ENCODE measurements at regions not wholly inside any gene's neighbourhood (a gene's known extent, or its start where the extent isn't known, plus 50 kb on each side); places are given as distances from the start of the nearest gene placed in this dataset.

DNA sequence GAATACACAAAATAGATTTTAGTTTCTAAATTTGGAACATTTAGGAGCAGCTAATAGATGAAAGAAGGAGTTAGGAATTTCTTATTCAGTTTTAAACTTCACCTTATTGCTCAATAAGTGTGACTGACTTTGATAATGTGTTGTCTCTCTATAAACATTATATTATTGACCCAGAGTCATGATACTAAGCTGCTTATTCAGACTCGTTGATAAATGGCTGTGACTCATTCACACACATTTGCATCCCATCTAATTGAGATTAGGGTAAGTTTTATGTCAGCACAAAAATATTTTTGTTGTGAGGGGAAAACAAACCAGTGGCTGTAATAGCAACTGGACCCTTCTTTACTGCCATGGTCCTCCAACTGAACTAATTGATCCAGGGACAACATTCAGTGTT, 137.6 kb downstream of the GOLIM4 start:
- in situ Hi-C loops (cut with MboI; ENCODE audit: low sequenced_read_pairs) = no loop called here

- in situ Hi-C loops (cut with MboI; ENCODE audit: low sequenced_read_pairs) = no loop called here
Measured at GRCh38 chr3:167952969-167953368, 142.8 kb downstream of the GOLIM4 start.

- in situ Hi-C loops (cut with MboI; ENCODE audit: low sequenced_read_pairs) = no loop called here
Measured at GRCh38 chr3:167950212-167950611, 145.5 kb downstream of the GOLIM4 start.

GRCh38 chr3:167941234-167941995, 154.3 kb downstream of the GOLIM4 start:
- in situ Hi-C loops (cut with MboI; ENCODE audit: low sequenced_read_pairs) = loop anchor here (25.0 kb wide), 1 partner anchor 221 kb away; no protein-coding TSS in a partner anchor

DNA sequence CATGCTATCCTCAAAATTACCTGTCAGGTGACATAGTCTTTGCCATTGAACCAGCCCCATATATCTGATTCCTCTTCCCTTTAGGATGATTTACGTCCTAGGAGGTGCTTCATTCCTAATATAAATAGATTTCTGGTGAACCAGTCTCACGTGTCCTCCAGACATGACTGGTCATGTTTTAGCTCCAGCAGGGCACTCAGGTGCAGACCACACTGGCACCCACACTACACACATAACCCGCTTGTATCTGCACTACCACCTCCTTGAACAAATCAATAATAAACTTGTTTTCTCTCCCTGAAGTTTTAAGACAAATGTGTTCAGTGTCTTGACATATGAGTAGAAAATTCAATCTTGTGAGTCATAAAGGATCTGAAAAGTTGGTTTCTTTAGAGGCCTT, 155.5 kb downstream of the GOLIM4 start:
- in situ Hi-C loops (cut with MboI; ENCODE audit: low sequenced_read_pairs) = loop anchor here (25.0 kb wide), 1 partner anchor 222 kb away; no protein-coding TSS in a partner anchor

GRCh38 chr3:167938516-167938915, 157.2 kb downstream of the GOLIM4 start:
- in situ Hi-C loops (cut with MboI; ENCODE audit: low sequenced_read_pairs) = loop anchor here (25.0 kb wide), 1 partner anchor 224 kb away; no protein-coding TSS in a partner anchor

DNA sequence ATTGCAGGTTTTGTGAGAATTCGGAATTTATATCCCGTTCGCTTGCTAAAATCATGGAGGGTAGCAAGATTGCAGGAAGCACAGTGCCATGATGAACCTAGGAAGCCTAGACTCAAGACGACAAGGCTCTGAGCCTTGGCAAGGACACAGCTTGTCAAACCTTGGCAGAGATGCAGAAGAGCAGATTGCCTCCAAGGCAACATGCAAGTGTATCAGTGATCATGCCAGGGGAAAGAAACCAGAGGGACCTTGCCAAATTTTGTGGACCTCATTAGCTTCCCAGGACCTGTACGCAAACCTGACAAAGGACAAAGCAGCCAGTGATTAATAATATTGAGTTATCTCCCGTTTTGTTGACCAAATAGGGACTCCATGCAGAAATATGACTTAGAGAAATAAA, 159.7 kb downstream of the GOLIM4 start:
- in situ Hi-C loops (cut with MboI; ENCODE audit: low sequenced_read_pairs) = loop anchor here (25.0 kb wide), 1 partner anchor 226 kb away; no protein-coding TSS in a partner anchor

GRCh38 chr3:167930453-167930852, 165.3 kb downstream of the GOLIM4 start:
- in situ Hi-C loops (cut with MboI; ENCODE audit: low sequenced_read_pairs) = loop anchor here (25.0 kb wide), 1 partner anchor 232 kb away; no protein-coding TSS in a partner anchor

- in situ Hi-C loops (cut with MboI; ENCODE audit: low sequenced_read_pairs) = loop anchor here (5.0 to 25.0 kb wide), 2 partner anchors 112 to 232 kb away; no protein-coding TSS in a partner anchor
Measured at GRCh38 chr3:167929968-167930367, 165.8 kb downstream of the GOLIM4 start.

GRCh38 chr3:167928381-167928780, 167.3 kb downstream of the GOLIM4 start:
- in situ Hi-C loops (cut with MboI; ENCODE audit: low sequenced_read_pairs) = loop anchor here (5.0 to 25.0 kb wide), 2 partner anchors 114 to 234 kb away; no protein-coding TSS in a partner anchor

DNA sequence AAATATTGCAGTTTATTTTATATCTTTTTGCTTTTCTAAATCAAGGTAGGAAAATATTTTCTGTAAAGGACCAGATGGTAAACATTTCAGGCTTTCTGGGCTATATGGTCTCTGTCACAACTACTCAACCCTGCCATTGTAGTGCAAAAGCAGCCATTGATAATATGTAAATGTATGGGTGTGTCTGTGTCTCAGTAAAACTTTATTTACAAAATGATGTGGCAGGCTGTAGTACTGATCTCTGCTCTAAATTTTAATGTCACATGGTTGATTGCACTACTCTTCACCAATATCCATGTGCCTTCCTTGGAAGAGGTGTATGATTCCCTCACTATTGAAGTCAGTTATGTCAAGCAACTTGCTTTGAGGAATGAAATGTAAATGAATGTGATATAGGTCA, 175.0 kb downstream of the GOLIM4 start:
- in situ Hi-C loops (cut with MboI; ENCODE audit: low sequenced_read_pairs) = no loop called here

- in situ Hi-C loops (cut with MboI; ENCODE audit: low sequenced_read_pairs) = no loop called here
Measured at GRCh38 chr3:167919590-167919989, 176.1 kb downstream of the GOLIM4 start.

DNA sequence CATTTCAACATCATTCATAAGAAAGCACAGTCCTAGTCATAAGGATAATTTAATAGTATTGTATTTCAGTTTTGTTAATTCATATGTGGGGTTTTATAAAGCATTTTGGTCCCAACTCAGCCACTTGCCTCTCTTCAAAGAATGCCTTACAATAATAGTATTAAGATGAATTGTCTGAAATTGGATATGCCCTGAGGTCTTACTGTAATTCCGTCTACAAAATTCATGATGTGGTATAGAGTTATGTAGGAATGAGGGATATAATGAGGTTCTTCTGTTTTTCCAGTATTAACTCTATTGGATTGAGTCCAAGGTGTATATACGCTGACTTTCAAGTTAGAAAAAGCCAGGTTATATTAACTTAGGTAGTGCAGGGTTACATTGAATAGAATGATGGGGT, 177.0 kb downstream of the GOLIM4 start:
- in situ Hi-C loops (cut with MboI; ENCODE audit: low sequenced_read_pairs) = no loop called here

GRCh38 chr3:167918008-167918596, 177.6 kb downstream of the GOLIM4 start:
- in situ Hi-C loops (cut with MboI; ENCODE audit: low sequenced_read_pairs) = no loop called here

DNA sequence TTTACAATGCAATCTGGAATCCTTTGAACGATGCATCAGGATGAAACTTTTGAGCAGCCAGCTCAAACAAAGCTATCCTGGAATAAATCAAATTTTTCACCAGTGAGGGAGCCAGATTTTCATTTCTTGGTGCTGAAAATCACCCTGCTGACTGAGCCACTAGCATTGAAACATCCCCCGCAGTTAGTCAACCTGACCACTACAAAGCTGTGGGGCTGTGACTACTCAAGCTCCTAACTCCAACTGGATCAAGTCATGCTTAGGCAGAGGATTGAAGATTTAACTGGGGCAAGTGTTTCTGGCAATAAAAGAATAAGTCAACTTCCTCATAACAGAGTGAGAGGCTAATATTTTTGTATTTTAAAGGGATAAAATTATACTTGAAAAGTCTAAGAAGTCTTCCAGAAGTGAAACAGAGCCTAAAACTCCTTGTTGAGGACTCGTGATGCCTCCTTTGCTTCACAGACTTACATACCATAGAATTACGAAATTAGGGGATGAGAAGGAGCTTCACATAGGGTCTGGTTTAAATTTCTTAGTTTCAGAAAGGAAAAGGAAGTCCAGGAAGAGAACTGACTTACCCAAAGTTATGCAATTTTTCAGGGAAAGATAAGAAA, 177.8 kb downstream of the SERPINI1 start:
- in situ Hi-C loops (cut with MboI; ENCODE audit: low sequenced_read_pairs) = no loop called here

DNA sequence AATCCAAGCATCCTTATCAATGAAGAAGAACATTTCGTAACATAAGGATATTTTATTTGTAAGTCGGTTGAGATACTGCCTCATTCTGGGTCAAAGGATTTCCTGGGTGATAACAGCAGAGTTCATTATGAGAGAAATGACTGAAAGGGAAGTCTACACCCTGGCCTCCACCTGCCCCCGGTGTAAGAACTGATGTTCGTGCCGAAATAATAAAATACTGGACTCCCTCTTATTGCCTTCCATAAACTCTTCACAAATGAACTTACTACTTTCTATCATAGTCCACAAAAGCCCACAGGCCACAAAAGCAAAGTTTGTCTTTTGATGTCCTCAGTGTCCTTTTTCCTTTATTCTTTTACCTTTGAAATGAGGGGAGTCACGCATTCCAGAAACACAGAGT, 174.4 kb downstream of the SERPINI1 start:
- in situ Hi-C loops (cut with MboI; ENCODE audit: low sequenced_read_pairs) = no loop called here

DNA sequence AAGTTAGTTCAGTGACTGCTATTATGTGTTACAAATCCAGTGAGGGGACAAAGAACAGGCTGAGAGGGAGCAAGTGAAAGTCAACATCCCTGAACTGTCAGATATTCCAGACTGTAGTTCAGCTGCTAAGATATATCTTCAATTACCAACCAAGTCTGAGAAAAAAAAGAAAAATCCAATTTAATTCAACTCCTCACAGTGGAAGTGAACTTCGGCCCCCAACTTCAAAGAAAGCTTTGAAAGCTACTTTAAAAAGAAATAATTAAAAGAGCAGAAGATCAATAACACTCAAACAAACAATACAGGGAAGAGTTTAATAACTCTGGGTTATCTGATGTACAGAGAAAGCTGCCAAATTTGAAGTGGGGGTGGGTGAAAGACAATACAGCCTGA, 174.0 kb downstream of the SERPINI1 start:
- in situ Hi-C loops (cut with MboI; ENCODE audit: low sequenced_read_pairs) = no loop called here

GRCh38 chr3:167908746-167909503, 173.4 kb downstream of the SERPINI1 start:
- in situ Hi-C loops (cut with MboI; ENCODE audit: low sequenced_read_pairs) = no loop called here

GRCh38 chr3:167908221-167908620, 172.7 kb downstream of the SERPINI1 start:
- in situ Hi-C loops (cut with MboI; ENCODE audit: low sequenced_read_pairs) = no loop called here

DNA sequence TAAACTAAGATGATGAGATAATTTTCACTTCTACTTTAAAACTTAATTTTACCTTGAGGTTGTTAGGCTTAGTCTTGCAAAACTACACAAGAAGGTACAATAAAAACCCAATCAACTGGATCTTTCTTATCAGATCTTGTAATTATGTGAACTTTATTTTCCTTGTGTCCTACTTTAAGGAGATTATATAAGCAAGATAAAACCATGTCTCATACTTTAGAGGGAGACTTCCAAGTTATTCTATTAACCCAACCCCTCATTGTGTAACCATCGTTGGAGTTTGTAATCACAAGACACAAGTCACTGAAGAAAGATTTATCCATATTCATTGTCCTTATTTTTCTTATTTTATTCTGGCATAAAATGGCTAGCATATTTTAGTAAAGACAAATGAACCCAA, 165.6 kb downstream of the SERPINI1 start:
- in situ Hi-C loops (cut with MboI; ENCODE audit: low sequenced_read_pairs) = no loop called here

DNA sequence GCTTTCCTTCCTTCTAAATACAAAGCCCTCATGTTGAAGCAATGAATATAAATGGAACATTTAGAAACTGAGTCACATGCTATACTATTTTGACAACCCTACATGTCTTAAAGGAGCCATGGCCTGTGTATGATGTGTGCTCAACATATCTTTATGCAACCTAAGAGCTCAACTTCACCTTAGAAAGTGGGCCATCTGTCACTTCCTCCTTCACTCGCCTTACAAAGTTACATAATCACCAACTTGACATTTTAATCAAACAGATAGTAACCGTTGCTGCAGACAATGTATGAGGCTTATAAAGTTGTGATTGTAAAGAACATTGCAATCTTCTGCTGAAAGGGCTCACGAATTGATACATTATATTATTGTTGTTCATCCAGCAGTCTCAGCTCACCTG, 163.6 kb downstream of the SERPINI1 start:
- in situ Hi-C loops (cut with MboI; ENCODE audit: low sequenced_read_pairs) = loop anchor here (25.0 kb wide), 2 partner anchors 162 to 487 kb away; partner anchors contain the start of genes PDCD10 and SERPINI1

Measured in HL-60/S4 treated with phorbol 12-myristate 13-acetate at 8.2 ng/mL for 4 days and 3 days (cell line).